ENCODE measurements at regions not wholly inside any gene's neighbourhood (a gene's known extent, or its start where the extent isn't known, plus 50 kb on each side); places are given as distances from the start of the nearest gene placed in this dataset.
A peak's percentile ranks its signal among the peaks of the same experiment; 100 is the strongest.

DNA sequence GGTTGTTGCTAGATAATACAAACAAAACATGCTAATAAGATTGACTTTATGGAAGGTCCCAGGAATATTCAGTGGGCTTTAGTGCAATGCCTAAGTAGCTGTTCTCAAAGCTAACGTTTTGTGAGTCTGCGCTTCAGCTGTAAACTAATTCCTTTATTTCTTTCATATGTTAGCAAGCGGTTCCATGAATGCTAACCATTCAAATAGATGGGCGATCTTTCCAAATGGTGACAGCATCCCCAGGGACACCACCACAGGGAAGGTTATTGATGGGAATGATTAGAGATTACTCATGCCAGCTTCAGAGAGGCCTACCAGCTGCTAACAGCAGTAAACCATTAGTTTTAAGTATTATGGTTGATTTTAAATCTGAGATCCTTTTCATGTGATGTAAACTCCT is 405.7 kb upstream of the MCTP2 start:
- Histone ChIP-seq H3K27me3 (ENCODE audit: control insufficient read depth in 3 of 3, insufficient read depth in 3 of 3, low read length in 3 of 3) (no peaks in the 10 kb centered on the region), H3K27ac (ENCODE audit: low read depth, low read length) (no peak overlapping the region)

DNA sequence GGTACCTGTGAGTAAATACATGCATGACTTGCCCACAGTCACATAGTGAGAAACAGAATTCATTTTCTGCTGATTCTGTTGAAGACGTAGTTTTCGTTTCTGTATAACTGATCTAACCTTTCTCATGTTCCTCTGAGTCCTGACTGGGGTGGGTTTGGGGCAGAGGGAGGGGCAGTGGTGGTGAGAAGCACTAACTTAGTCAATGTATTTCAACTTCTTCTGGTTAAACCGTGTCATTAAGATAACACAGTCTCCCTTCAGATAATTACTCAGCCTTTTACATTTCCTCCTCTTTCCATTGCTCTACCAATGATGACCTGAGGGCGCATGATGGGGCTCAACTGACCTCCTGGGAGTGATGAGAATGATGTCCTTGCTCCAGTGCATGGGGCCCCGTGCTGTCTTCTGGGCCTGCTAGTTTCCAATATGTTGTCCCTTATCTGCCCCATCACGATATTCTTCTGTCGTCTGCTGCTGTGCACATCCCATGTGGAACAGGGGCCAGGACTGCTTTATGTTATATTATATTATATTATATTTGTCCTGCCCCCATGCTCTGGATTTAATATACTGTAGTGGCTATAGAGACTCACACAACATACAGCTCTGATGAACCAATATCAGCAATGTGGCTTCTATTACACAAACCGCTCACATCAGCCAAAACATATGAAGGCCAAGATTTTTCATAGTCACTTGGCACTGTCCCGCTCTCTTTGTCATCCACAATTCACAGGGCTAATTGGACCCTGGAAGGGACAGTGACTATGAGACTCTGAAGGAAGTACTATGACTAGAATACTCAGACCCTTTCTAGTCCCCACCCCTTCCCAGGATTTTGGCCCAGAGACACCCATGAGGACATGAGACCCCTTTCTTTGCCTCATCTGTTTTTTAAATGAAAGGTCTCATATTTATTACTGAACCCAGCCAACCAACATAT is 407.1 kb upstream of the MCTP2 start:
- Histone ChIP-seq H3K9me3 (ENCODE audit: control insufficient read depth in 3 of 3, low read length in 3 of 3) (no peaks in the 10 kb centered on the region), H3K4me3 (ENCODE audit: low read length in 3 of 3) (no peak overlapping the region), H3K36me3 (ENCODE audit: control insufficient read depth in 3 of 3, insufficient read depth in 3 of 3, low read length in 3 of 3) (no peaks in the 10 kb centered on the region), H3K27me3 (ENCODE audit: control insufficient read depth in 3 of 3, insufficient read depth in 3 of 3, low read length in 3 of 3) (no peaks in the 10 kb centered on the region), H3K4me1 (ENCODE audit: control insufficient read depth in 3 of 3, insufficient read depth in 3 of 3, low read length in 3 of 3) (peaks cover 0 to 4% (median 2%) of the 10 kb centered on the region in 3 donors), H3K27ac (ENCODE audit: low read depth, low read length) (no peak overlapping the region), H3K9ac (ENCODE audit: low read depth in 1 of 3, low read length in 3 of 3) (no peak overlapping the region)

More for the DNA sequence above, 405.7 kb upstream of the MCTP2 start:
- H3K4me1 ChIP-seq (ENCODE audit: control insufficient read depth in 3 of 3, insufficient read depth in 3 of 3, low read length in 3 of 3), result peaks cover 0 to 4% (median 4%) of the 10 kb centered on the region in 3 donors
- H3K9me3 ChIP-seq (ENCODE audit: control insufficient read depth in 3 of 3, low read length in 3 of 3), result no peaks in the 10 kb centered on the region
- H3K9ac ChIP-seq (ENCODE audit: low read depth in 1 of 3, low read length in 3 of 3), result no peak overlapping the region
- no peaks in the 10 kb centered on the region for H3K36me3 ChIP-seq (ENCODE audit: control insufficient read depth in 3 of 3, insufficient read depth in 3 of 3, low read length in 3 of 3)
- no peak overlapping the region for H3K4me3 ChIP-seq (ENCODE audit: low read length in 3 of 3)

DNA sequence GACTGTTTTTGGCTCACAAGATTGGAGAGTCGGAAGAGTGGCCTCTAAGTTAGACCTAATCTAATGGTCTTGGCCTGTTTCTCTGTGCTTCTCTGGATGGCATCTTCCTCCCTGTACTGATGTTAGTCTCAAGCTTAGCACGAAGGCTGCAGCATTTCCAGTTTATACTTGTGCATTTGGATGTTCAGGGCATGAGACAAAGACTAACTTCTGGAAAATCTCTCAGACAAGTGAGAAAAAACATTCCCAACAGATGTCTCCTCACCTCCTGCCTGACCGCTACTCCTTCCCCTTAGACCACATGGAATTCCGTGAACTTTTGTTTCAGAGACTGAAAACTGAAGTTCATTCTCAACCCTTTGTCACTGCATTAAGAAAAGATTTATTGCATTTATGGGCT is 410.8 kb upstream of the MCTP2 start:
- Histone ChIP-seq H3K36me3 (ENCODE audit: control insufficient read depth in 3 of 3, insufficient read depth in 3 of 3, low read length in 3 of 3) (no peaks in the 10 kb centered on the region), H3K27ac (ENCODE audit: low read depth, low read length) (no peak overlapping the region)

DNA sequence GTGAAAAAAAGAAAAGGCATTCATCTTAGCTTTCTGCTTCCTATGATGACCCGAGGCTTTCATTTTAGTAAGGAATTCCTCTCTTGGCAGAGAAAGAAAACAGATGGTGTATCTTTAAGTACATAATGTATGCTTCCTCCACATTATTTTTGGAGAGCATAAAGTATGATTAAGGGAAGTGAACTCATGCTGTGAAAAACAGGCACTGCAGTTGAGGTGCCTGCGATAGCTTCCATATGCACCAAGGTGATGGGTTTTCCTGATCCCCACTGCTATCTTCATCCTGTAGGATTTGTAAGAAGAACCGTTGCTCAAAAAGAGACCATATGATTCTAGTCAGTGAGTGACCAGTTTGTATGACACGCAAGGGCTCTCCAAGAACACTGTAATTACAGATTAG is 411.5 kb upstream of the MCTP2 start:
- Histone ChIP-seq H3K4me3 (ENCODE audit: low read length in 3 of 3) (no peak overlapping the region), H3K36me3 (ENCODE audit: control insufficient read depth in 3 of 3, insufficient read depth in 3 of 3, low read length in 3 of 3) (no peaks in the 10 kb centered on the region), H3K4me1 (ENCODE audit: control insufficient read depth in 3 of 3, insufficient read depth in 3 of 3, low read length in 3 of 3) (no peaks in the 10 kb centered on the region), H3K9me3 (ENCODE audit: control insufficient read depth in 3 of 3, low read length in 3 of 3) (no peaks in the 10 kb centered on the region), H3K27me3 (ENCODE audit: control insufficient read depth in 3 of 3, insufficient read depth in 3 of 3, low read length in 3 of 3) (no peaks in the 10 kb centered on the region), H3K9ac (ENCODE audit: low read depth in 1 of 3, low read length in 3 of 3) (no peak overlapping the region), H3K27ac (ENCODE audit: low read depth, low read length) (no peak overlapping the region)

More for the DNA sequence above, 410.8 kb upstream of the MCTP2 start:
- Histone ChIP-seq H3K9me3 (ENCODE audit: control insufficient read depth in 3 of 3, low read length in 3 of 3) (no peaks in the 10 kb centered on the region), H3K4me3 (ENCODE audit: low read length in 3 of 3) (no peak overlapping the region), H3K4me1 (ENCODE audit: control insufficient read depth in 3 of 3, insufficient read depth in 3 of 3, low read length in 3 of 3) (no peaks in the 10 kb centered on the region), H3K9ac (ENCODE audit: low read depth in 1 of 3, low read length in 3 of 3) (no peak overlapping the region), H3K27me3 (ENCODE audit: control insufficient read depth in 3 of 3, insufficient read depth in 3 of 3, low read length in 3 of 3) (no peaks in the 10 kb centered on the region)

DNA sequence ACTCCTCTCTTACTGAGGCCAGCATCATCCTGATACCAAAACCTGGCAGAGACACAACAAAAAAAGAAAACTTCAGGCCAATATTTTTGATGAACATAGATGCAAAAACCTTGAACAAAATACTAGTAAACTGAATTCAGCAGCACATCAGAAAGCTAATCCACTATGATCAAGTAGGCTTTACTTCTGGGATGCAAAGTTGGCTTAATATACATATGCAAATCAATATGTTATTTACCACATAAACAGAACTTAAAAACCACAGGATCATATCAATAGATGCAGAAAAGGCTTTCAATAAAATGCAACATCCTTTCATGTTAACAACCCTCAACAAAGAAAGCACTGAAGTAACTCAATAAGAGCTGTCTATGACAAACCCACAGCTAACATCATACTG is 414.5 kb upstream of the MCTP2 start:
- peaks cover 0 to 3% (median 0%) of the 10 kb centered on the region in 3 donors for H3K27me3 ChIP-seq (ENCODE audit: control insufficient read depth in 3 of 3, insufficient read depth in 3 of 3, low read length in 3 of 3)

DNA sequence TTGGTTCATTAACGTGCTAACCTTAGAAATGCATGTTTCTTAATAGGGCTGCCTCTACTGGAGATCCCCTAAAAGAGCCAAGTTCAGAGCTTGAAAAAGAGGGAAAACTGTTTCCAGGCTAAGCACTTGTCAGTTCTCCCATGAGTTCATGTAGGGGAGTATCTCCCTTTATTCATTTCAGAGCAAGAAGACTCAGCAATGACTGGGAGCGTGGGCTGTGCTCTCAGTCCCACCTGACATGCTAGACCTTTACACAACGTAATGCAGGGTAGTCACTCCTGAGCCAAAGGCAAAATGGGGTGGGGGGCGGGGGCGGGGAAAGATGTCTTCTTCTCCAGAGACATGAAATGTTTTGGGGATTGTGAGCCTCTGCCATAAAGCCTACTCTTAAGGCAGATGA is 420.1 kb upstream of the MCTP2 start:
- no peaks in the 10 kb centered on the region for H3K36me3 ChIP-seq (ENCODE audit: control insufficient read depth in 3 of 3, insufficient read depth in 3 of 3, low read length in 3 of 3)
- no peak overlapping the region for H3K4me3 ChIP-seq (ENCODE audit: low read length in 3 of 3)
- no peak overlapping the region for H3K27ac ChIP-seq (ENCODE audit: low read depth, low read length)
- H3K9me3 ChIP-seq (ENCODE audit: control insufficient read depth in 3 of 3, low read length in 3 of 3), result no peaks in the 10 kb centered on the region
- H3K27me3 ChIP-seq (ENCODE audit: control insufficient read depth in 3 of 3, insufficient read depth in 3 of 3, low read length in 3 of 3), result peaks cover 0 to 3% (median 0%) of the 10 kb centered on the region in 3 donors
- H3K9ac ChIP-seq (ENCODE audit: low read depth in 1 of 3, low read length in 3 of 3), result no peak overlapping the region
- H3K4me1 ChIP-seq (ENCODE audit: control insufficient read depth in 3 of 3, insufficient read depth in 3 of 3, low read length in 3 of 3), result peaks cover 0 to 7% (median 0%) of the 10 kb centered on the region in 3 donors

More for the DNA sequence above, 414.5 kb upstream of the MCTP2 start:
- Histone ChIP-seq H3K36me3 (ENCODE audit: control insufficient read depth in 3 of 3, insufficient read depth in 3 of 3, low read length in 3 of 3) (no peaks in the 10 kb centered on the region), H3K9ac (ENCODE audit: low read depth in 1 of 3, low read length in 3 of 3) (no peak overlapping the region), H3K27ac (ENCODE audit: low read depth, low read length) (no peak overlapping the region), H3K4me3 (ENCODE audit: low read length in 3 of 3) (no peak overlapping the region), H3K9me3 (ENCODE audit: control insufficient read depth in 3 of 3, low read length in 3 of 3) (no peaks in the 10 kb centered on the region), H3K4me1 (ENCODE audit: control insufficient read depth in 3 of 3, insufficient read depth in 3 of 3, low read length in 3 of 3) (peaks cover 0 to 7% (median 0%) of the 10 kb centered on the region in 3 donors)

DNA sequence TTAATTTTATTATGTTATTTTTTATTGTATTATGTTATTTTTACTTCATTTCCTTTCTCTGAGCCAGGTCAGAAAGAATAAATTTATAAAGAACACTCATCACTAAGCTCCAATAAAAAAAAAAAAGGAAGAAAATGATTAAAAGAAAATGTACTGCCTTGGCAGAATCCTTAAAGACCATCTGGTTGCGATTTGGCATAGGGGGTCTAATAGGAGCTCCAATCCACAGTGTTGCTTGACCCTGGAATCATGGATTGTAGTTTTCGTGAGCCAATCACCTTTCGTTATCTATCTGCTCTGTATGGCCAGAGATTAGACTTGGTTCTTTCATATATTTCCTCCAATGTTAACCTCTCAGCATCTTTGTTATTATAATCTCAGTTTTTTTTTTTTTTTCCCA is 421.8 kb upstream of the MCTP2 start:
- Histone ChIP-seq H3K4me1 (ENCODE audit: control insufficient read depth in 3 of 3, insufficient read depth in 3 of 3, low read length in 3 of 3) (peaks cover 0 to 7% (median 0%) of the 10 kb centered on the region in 3 donors), H3K4me3 (ENCODE audit: low read length in 3 of 3) (no peak overlapping the region), H3K27me3 (ENCODE audit: control insufficient read depth in 3 of 3, insufficient read depth in 3 of 3, low read length in 3 of 3) (peaks cover 0 to 3% (median 0%) of the 10 kb centered on the region in 3 donors), H3K9me3 (ENCODE audit: control insufficient read depth in 3 of 3, low read length in 3 of 3) (no peaks in the 10 kb centered on the region), H3K9ac (ENCODE audit: low read depth in 1 of 3, low read length in 3 of 3) (no peak overlapping the region), H3K36me3 (ENCODE audit: control insufficient read depth in 3 of 3, insufficient read depth in 3 of 3, low read length in 3 of 3) (no peaks in the 10 kb centered on the region), H3K27ac (ENCODE audit: low read depth, low read length) (no peak overlapping the region)

DNA sequence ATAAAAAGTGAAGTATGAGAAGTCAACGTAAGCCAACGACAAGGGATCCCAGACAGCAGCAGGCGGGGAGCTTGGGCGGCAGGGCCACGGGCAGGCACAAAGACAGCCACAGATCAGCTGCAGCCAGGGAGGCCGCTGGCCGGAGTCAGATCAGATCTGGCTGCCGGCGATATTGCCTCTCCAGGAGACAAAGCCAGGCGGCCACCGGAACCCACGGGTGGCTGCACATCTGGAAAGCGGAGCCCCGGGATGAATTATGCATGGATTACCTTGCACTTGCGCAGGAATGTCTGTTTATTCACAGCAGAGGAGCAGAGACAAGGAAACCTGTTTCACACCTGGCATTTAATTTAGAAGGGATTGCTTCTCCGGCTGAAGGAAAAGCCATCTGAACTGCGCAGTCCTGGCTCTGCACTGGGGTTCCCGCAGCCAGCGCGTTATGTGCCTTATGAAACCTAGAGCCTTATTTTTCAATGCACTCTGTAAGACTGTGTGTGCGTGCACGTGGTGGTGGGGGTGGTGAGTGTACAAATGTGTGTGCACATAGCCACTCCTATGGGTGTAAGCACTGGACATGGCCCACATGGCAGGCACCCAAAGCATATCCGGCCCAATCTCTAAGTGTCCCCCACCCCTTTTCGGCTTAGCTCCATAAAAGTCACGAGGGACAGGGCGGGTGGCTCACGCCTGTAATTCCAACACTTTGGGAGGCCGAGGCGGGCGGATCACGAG is 427.8 kb upstream of the MCTP2 start:
- Histone ChIP-seq H3K27me3 (ENCODE audit: control insufficient read depth in 3 of 3, insufficient read depth in 3 of 3, low read length in 3 of 3) (no peaks in the 10 kb centered on the region), H3K4me1 (ENCODE audit: control insufficient read depth in 3 of 3, insufficient read depth in 3 of 3, low read length in 3 of 3) (peaks cover 0 to 4% (median 2%) of the 10 kb centered on the region in 3 donors), H3K9me3 (ENCODE audit: control insufficient read depth in 3 of 3, low read length in 3 of 3) (no peaks in the 10 kb centered on the region), H3K4me3 (ENCODE audit: low read length in 3 of 3) (peak overlapping the region; percentile 16 to 33 (median 28)), H3K27ac (ENCODE audit: low read depth, low read length) (no peak overlapping the region), H3K9ac (ENCODE audit: low read depth in 1 of 3, low read length in 3 of 3) (peak overlapping the region in 1 of 3 donors; percentile 19), H3K36me3 (ENCODE audit: control insufficient read depth in 3 of 3, insufficient read depth in 3 of 3, low read length in 3 of 3) (no peaks in the 10 kb centered on the region)

DNA sequence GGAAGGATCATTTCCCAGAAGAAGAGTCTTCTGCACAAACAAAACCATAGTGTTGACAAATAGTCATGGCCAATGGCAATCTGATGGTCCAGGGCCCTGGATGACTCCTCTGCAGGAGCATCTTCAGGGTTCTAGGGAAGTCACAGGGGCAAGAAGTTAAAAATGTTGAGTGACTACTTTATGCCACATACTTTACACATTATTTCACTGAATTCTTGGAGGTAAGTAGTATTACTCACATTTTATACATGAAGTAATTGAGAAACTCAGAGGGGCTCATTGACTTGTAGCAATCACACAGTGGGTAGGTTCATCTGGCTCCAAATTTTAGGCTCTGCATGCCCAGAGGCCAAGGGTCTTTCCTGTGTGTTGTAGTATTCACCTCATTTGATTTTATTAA is 430.2 kb upstream of the MCTP2 start:
- Histone ChIP-seq H3K27ac (ENCODE audit: low read depth, low read length) (no peak overlapping the region), H3K4me3 (ENCODE audit: low read length in 3 of 3) (no peak overlapping the region), H3K27me3 (ENCODE audit: control insufficient read depth in 3 of 3, insufficient read depth in 3 of 3, low read length in 3 of 3) (no peaks in the 10 kb centered on the region), H3K9ac (ENCODE audit: low read depth in 1 of 3, low read length in 3 of 3) (no peak overlapping the region), H3K36me3 (ENCODE audit: control insufficient read depth in 3 of 3, insufficient read depth in 3 of 3, low read length in 3 of 3) (no peaks in the 10 kb centered on the region), H3K9me3 (ENCODE audit: control insufficient read depth in 3 of 3, low read length in 3 of 3) (no peaks in the 10 kb centered on the region), H3K4me1 (ENCODE audit: control insufficient read depth in 3 of 3, insufficient read depth in 3 of 3, low read length in 3 of 3) (peaks cover 0 to 4% (median 2%) of the 10 kb centered on the region in 3 donors)

DNA sequence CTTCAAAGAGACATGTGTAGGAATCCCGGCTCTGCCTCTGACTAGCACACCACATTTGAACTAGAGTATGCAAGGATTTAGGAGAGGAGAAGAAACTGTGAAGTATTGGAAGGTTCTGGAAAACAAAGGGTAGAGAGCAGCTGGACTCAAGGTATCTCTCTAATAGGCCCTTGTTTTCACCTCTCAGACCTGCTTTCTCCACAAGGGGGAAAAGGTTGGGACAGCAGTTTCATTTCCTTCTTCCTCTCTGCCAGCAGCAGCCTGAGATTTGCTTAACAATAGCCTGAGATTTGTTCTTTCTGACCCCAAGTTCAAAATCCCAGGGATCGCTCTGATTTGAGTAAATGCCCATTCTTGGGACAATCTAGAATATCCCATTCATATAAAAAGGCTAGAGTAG is 430.6 kb upstream of the MCTP2 start:
- Histone ChIP-seq H3K4me3 (ENCODE audit: low read length in 3 of 3) (no peak overlapping the region), H3K9me3 (ENCODE audit: control insufficient read depth in 3 of 3, low read length in 3 of 3) (no peaks in the 10 kb centered on the region), H3K27ac (ENCODE audit: low read depth, low read length) (no peak overlapping the region), H3K4me1 (ENCODE audit: control insufficient read depth in 3 of 3, insufficient read depth in 3 of 3, low read length in 3 of 3) (peaks cover 0 to 4% (median 2%) of the 10 kb centered on the region in 3 donors), H3K36me3 (ENCODE audit: control insufficient read depth in 3 of 3, insufficient read depth in 3 of 3, low read length in 3 of 3) (no peaks in the 10 kb centered on the region), H3K27me3 (ENCODE audit: control insufficient read depth in 3 of 3, insufficient read depth in 3 of 3, low read length in 3 of 3) (no peaks in the 10 kb centered on the region), H3K9ac (ENCODE audit: low read depth in 1 of 3, low read length in 3 of 3) (no peak overlapping the region)

Measured in skeletal muscle tissue (tissue), 3 donors.